NCI-H146 treated with DMSO at 0.1 percent for 48 hours (cell line): ENCODE measurements at regions not wholly inside any gene's neighbourhood (a gene's known extent, or its start where the extent isn't known, plus 50 kb on each side); places are given as distances from the start of the nearest gene placed in this dataset.

ENCODE experiments used
- DNase-seq: peaks from one replicate; lab custom pipeline; 2025; ENCODE audit not compliant: unreplicated experiment; lab: John Stamatoyannopoulos, UW

GRCh38 chr5:56433039-56433617, 200.0 kb upstream of the ANKRD55 start:
- DNase-seq: no peak

GRCh38 chr5:56432321-56432720, 199.2 kb upstream of the ANKRD55 start:
- no peak for DNase-seq

- DNase-seq: no peak
Measured at GRCh38 chr5:56430422-56430821, 197.3 kb upstream of the ANKRD55 start.

GRCh38 chr5:56429110-56429561, 196.0 kb upstream of the ANKRD55 start:
- DNase-seq: no peak

- no peak for DNase-seq
Measured at GRCh38 chr5:56426693-56427092, 193.6 kb upstream of the ANKRD55 start.

- DNase-seq: no peak
Measured at GRCh38 chr5:56422076-56422762, 189.1 kb upstream of the ANKRD55 start.

GRCh38 chr5:56421246-56422075, 188.3 kb upstream of the ANKRD55 start:
- no peak for DNase-seq

GRCh38 chr5:56420323-56420722, 187.2 kb upstream of the ANKRD55 start:
- no peak for DNase-seq

- DNase-seq: no peak
Measured at GRCh38 chr5:56419667-56420066, 186.5 kb upstream of the ANKRD55 start.

GRCh38 chr5:56415356-56415765, 182.2 kb upstream of the ANKRD55 start:
- no peak for DNase-seq

- DNase-seq: no peak
Measured at GRCh38 chr5:56414066-56414465, 180.9 kb upstream of the ANKRD55 start.

GRCh38 chr5:56413546-56413945, 180.4 kb upstream of the ANKRD55 start:
- DNase-seq: no peak

- no peak for DNase-seq
Measured at GRCh38 chr5:56412601-56413379, 179.7 kb upstream of the ANKRD55 start.

GRCh38 chr5:56410696-56411095, 177.6 kb upstream of the ANKRD55 start:
- DNase-seq: no peak

GRCh38 chr5:56409331-56410190, 176.4 kb upstream of the ANKRD55 start:
- no peak for DNase-seq

- no peak for DNase-seq
Measured at GRCh38 chr5:56406838-56407237, 173.7 kb upstream of the ANKRD55 start.

- DNase-seq: peak; percentile 29
Measured at GRCh38 chr5:56406221-56406620, 173.1 kb upstream of the ANKRD55 start.

GRCh38 chr5:56405116-56405908, 172.2 kb upstream of the ANKRD55 start:
- DNase-seq: peak; percentile 49
